T-cell (primary cell): ENCODE measurements at regions not wholly inside any gene's neighbourhood (a gene's known extent, or its start where the extent isn't known, plus 50 kb on each side); places are given as distances from the start of the nearest gene placed in this dataset.

Experiments used
- ATAC-seq, 4 experiments: fragments of 200-7000 bp in 3 of 4; fragments of 150-1000 bp in 1 of 4; cut with Tn5 transposase; replicated peaks in 1 of 4; 1 replicate in 3 of 4; 2 replicates in 1 of 4; pipeline ENCODE4 v1.10.0; 2021; ENCODE audit warnings: moderate library complexity in 3 of 4, mild to moderate bottlenecking in 2 of 4, moderate number of reproducible peaks in 1 of 4
- CTCF ChIA-PET, 2 donors: fragments of 300-600 bp; sonication (Branson Sonifier 250); formaldehyde crosslinking; loops; one replicate each; lab custom pipeline; 2022; ENCODE audit warnings: antibody characterized with exemption in 2 of 2; lab: Charles Lee
- POLR2A ChIA-PET, 2 donors: fragments of 300-600 bp; sonication (Branson Sonifier 250); formaldehyde crosslinking; loops; one replicate each; lab custom pipeline; 2022; ENCODE audit warnings: antibody characterized with exemption in 2 of 2; lab: Charles Lee
- DNase-seq, 35 experiments: peaks; one replicate each; pipeline versions ENCODE4 v3.0.0 to v3.0.0-alpha.2; 2013 to 2023
- H3K27ac ChIP-seq: one replicate; pipeline ENCODE4 v1.5.1; 2013; ENCODE audit warnings: low read length
- H3K27me3 ChIP-seq, 2 experiments: replicated peaks in 1 of 2; 1 replicate in 1 of 2; 2 replicates in 1 of 2; pipeline versions ENCODE4 v1.6.1 to v1.7.0; 2013; ENCODE audit warnings: low read length in 1 of 2, mixed read lengths in 1 of 2; ENCODE audit not compliant: control insufficient read depth in 2 of 2, insufficient read depth in 2 of 2; ENCODE audit errors: extremely low read depth in 1 of 2
- H3K36me3 ChIP-seq, 2 donors: 1 replicate in 1 of 2; 2 replicates in 1 of 2; pipeline versions ENCODE4 v1.6.1 to v1.7.0; 2013; ENCODE audit warnings: low read length in 1 of 2; ENCODE audit not compliant: control insufficient read depth in 2 of 2, insufficient read depth in 1 of 2; ENCODE audit errors: extremely low read depth in 1 of 2
- H3K4me1 ChIP-seq, 2 experiments: 1 replicate in 1 of 2; 2 replicates in 1 of 2; pipeline versions ENCODE4 v1.6.1 to v1.7.0; 2013; ENCODE audit warnings: low read length in 2 of 2, mixed read lengths in 1 of 2; ENCODE audit not compliant: insufficient read depth in 2 of 2, control insufficient read depth in 1 of 2; ENCODE audit errors: extremely low read depth in 1 of 2
- H3K4me3 ChIP-seq, 2 donors: 1 replicate in 1 of 2; 2 replicates in 1 of 2; pipeline versions ENCODE4 v1.5.1 to v1.7.0; 2013; ENCODE audit warnings: mild to moderate bottlenecking in 2 of 2, low read length in 1 of 2, moderate library complexity in 1 of 2; ENCODE audit not compliant: control insufficient read depth in 1 of 2; ENCODE audit errors: extremely low read depth in 1 of 2
- H3K9me3 ChIP-seq: 2 replicates; pipeline ENCODE4 v1.7.0; 2013
- H3K27ac Mint-ChIP-seq, 2 donors: one replicate each; pipeline ENCODE4 v1.8.0; 2020 to 2021; ENCODE audit warnings: mild to moderate bottlenecking in 2 of 2, mixed read lengths in 2 of 2
- H3K27me3 Mint-ChIP-seq, 2 donors: one replicate each; pipeline ENCODE4 v1.8.0; 2021 to 2022; ENCODE audit warnings: mixed read lengths in 2 of 2
- H3K36me3 Mint-ChIP-seq: one replicate; pipeline ENCODE4 v1.8.0; 2021; ENCODE audit warnings: mixed read lengths
- H3K4me1 Mint-ChIP-seq, 3 donors: one replicate each; pipeline ENCODE4 v1.8.0; 2020 to 2022; ENCODE audit warnings: mixed read lengths in 3 of 3, mild to moderate bottlenecking in 1 of 3
- H3K4me3 Mint-ChIP-seq, 3 donors: one replicate each; pipeline ENCODE4 v1.8.0; 2020 to 2022; ENCODE audit warnings: mild to moderate bottlenecking in 3 of 3, mixed read lengths in 3 of 3, moderate library complexity in 3 of 3
- H3K9me3 Mint-ChIP-seq, 3 donors: one replicate each; pipeline ENCODE4 v1.8.0; 2020 to 2022; ENCODE audit warnings: mixed read lengths in 3 of 3
- WGBS: methylation state at CpG from one replicate; pipeline ENCODE4 v1.1.5; 2013; ENCODE audit warnings: missing lambda C conversion rate; ENCODE audit not compliant: insufficient coverage; 5-methylcytosine and 5-hydroxymethylcytosine counted together

GRCh38 chr13:56670563-56670962 is 470.2 kb upstream of the PRR20A start:
- DNase-seq = no peak
- peaks cover 3% of the 10 kb centered on the region for H3K9me3 ChIP-seq
- H3K4me3 ChIP-seq = no peak overlapping the region
- Mint-ChIP-seq H3K4me3 (no peak overlapping the region), H3K27ac (no peak overlapping the region), H3K27me3 (no peaks in the 10 kb centered on the region), H3K9me3 (peaks cover 10 to 22% (median 22%) of the 10 kb centered on the region in 3 donors), H3K4me1 (no peaks in the 10 kb centered on the region), H3K36me3 (no peaks in the 10 kb centered on the region)
- no peaks in the 10 kb centered on the region for H3K36me3 ChIP-seq
- no peaks in the 10 kb centered on the region for H3K27me3 ChIP-seq
- POLR2A ChIA-PET = no interaction called here
- no peak overlapping the region for H3K27ac ChIP-seq
- 80% methylated on average over 1 of the region's 2 CpGs for WGBS
- ATAC-seq = no peak
- CTCF ChIA-PET = no interaction called here
- H3K4me1 ChIP-seq = no peaks in the 10 kb centered on the region

GRCh38 chr13:56681404-56681803 is 459.3 kb upstream of the PRR20A start:
- WGBS = 88% methylated on average over 1 of the region's 1 CpG
- Histone ChIP-seq H3K9me3 (peaks cover 3% of the 10 kb centered on the region), H3K4me1 (no peaks in the 10 kb centered on the region), H3K4me3 (no peak overlapping the region), H3K27ac (no peak overlapping the region), H3K27me3 (no peaks in the 10 kb centered on the region), H3K36me3 (no peaks in the 10 kb centered on the region)
- Mint-ChIP-seq H3K27ac (no peak overlapping the region), H3K4me1 (no peaks in the 10 kb centered on the region), H3K4me3 (no peak overlapping the region), H3K27me3 (no peaks in the 10 kb centered on the region), H3K9me3 (peaks cover 5 to 22% (median 18%) of the 10 kb centered on the region in 3 donors), H3K36me3 (no peaks in the 10 kb centered on the region)
- ATAC-seq = no peak
- no peak for DNase-seq
- CTCF ChIA-PET = no interaction called here
- POLR2A ChIA-PET = no interaction called here

- H3K4me3 ChIP-seq = no peak overlapping the region
- no peaks in the 10 kb centered on the region for H3K36me3 ChIP-seq
- no peak overlapping the region for H3K27ac Mint-ChIP-seq
- peaks cover 5 to 8% (median 5%) of the 10 kb centered on the region in 3 donors for H3K9me3 Mint-ChIP-seq
- no peak overlapping the region for H3K4me3 Mint-ChIP-seq
- H3K4me1 ChIP-seq = no peaks in the 10 kb centered on the region
- no CpG with 5 or more reads among the region's 1 CpG for WGBS
- no peaks in the 10 kb centered on the region for H3K4me1 Mint-ChIP-seq
- no peak overlapping the region for H3K27ac ChIP-seq
- CTCF ChIA-PET = no interaction called here
- ATAC-seq (no peak), DNase-seq (no peak)
- no peaks in the 10 kb centered on the region for H3K27me3 Mint-ChIP-seq
- H3K36me3 Mint-ChIP-seq = no peaks in the 10 kb centered on the region
- peaks cover 7% of the 10 kb centered on the region for H3K9me3 ChIP-seq
- POLR2A ChIA-PET = no interaction called here
- no peaks in the 10 kb centered on the region for H3K27me3 ChIP-seq
Measured at GRCh38 chr13:56687131-56687530, 453.6 kb upstream of the PRR20A start.

- POLR2A ChIA-PET = interaction anchor here in 1 of 2 donors (0.6 kb wide), 1 partner anchor 17 kb away, joined by 3 read pairs; no protein-coding TSS in a partner anchor
- 94% methylated on average over 2 of the region's 3 CpGs for WGBS
- H3K27me3 ChIP-seq = no peaks in the 10 kb centered on the region
- Mint-ChIP-seq H3K4me1 (no peaks in the 10 kb centered on the region), H3K36me3 (no peaks in the 10 kb centered on the region), H3K27ac (no peak overlapping the region), H3K27me3 (no peaks in the 10 kb centered on the region), H3K9me3 (peaks cover 17 to 24% (median 23%) of the 10 kb centered on the region in 3 donors), H3K4me3 (no peak overlapping the region)
- DNase-seq = no peak
- H3K36me3 ChIP-seq = no peaks in the 10 kb centered on the region
- no peak overlapping the region for H3K4me3 ChIP-seq
- CTCF ChIA-PET = no interaction called here
- no peaks in the 10 kb centered on the region for H3K4me1 ChIP-seq
- no peak for ATAC-seq
- no peak overlapping the region for H3K27ac ChIP-seq
- H3K9me3 ChIP-seq = no peaks in the 10 kb centered on the region
Measured at GRCh38 chr13:56697011-56697410, 443.7 kb upstream of the PRR20A start.

- Histone ChIP-seq H3K4me3 (no peak overlapping the region), H3K9me3 (no peaks in the 10 kb centered on the region), H3K27me3 (no peaks in the 10 kb centered on the region), H3K4me1 (no peaks in the 10 kb centered on the region), H3K36me3 (no peaks in the 10 kb centered on the region), H3K27ac (no peak overlapping the region)
- ChIA-PET POLR2A (no interaction called here), CTCF (no interaction called here)
- H3K4me3 Mint-ChIP-seq = no peak overlapping the region
- H3K27me3 Mint-ChIP-seq = no peaks in the 10 kb centered on the region
- DNase-seq (no peak), ATAC-seq (no peak)
- peaks cover 10 to 14% (median 11%) of the 10 kb centered on the region in 3 donors for H3K9me3 Mint-ChIP-seq
- no peak overlapping the region for H3K27ac Mint-ChIP-seq
- WGBS = 100% methylated on average over 1 of the region's 4 CpGs
- no peaks in the 10 kb centered on the region for H3K36me3 Mint-ChIP-seq
- no peaks in the 10 kb centered on the region for H3K4me1 Mint-ChIP-seq
Measured at GRCh38 chr13:56700324-56700723, 440.4 kb upstream of the PRR20A start.

- no peaks in the 10 kb centered on the region for H3K4me1 Mint-ChIP-seq
- no peaks in the 10 kb centered on the region for H3K27me3 ChIP-seq
Measured at GRCh38 chr13:56706485-56706884, 434.2 kb upstream of the PRR20A start.

GRCh38 chr13:56713656-56714055 is 427.1 kb upstream of the PRR20A start:
- CTCF ChIA-PET = no interaction called here
- Histone ChIP-seq H3K27me3 (no peaks in the 10 kb centered on the region), H3K36me3 (no peaks in the 10 kb centered on the region), H3K4me1 (no peaks in the 10 kb centered on the region), H3K27ac (no peak overlapping the region), H3K4me3 (no peak overlapping the region), H3K9me3 (peaks cover 5% of the 10 kb centered on the region)
- Mint-ChIP-seq H3K4me1 (no peaks in the 10 kb centered on the region), H3K27me3 (no peaks in the 10 kb centered on the region), H3K9me3 (peaks cover 12 to 21% (median 19%) of the 10 kb centered on the region in 3 donors), H3K27ac (no peak overlapping the region), H3K36me3 (no peaks in the 10 kb centered on the region), H3K4me3 (no peak overlapping the region)
- no peak for DNase-seq
- no CpG with 5 or more reads among the region's 2 CpGs for WGBS
- no peak for ATAC-seq
- POLR2A ChIA-PET = no interaction called here

More at GRCh38 chr13:56706485-56706884, 434.2 kb upstream of the PRR20A start:
- ChIA-PET POLR2A (no interaction called here), CTCF (no interaction called here)
- no peaks in the 10 kb centered on the region for H3K9me3 ChIP-seq
- DNase-seq (no peak), ATAC-seq (no peak)
- no peaks in the 10 kb centered on the region for H3K4me1 ChIP-seq
- no peaks in the 10 kb centered on the region for H3K27me3 Mint-ChIP-seq
- no peaks in the 10 kb centered on the region for H3K36me3 Mint-ChIP-seq
- no peak overlapping the region for H3K4me3 Mint-ChIP-seq
- no CpG with 5 or more reads among the region's 2 CpGs for WGBS
- H3K27ac ChIP-seq = no peak overlapping the region
- H3K27ac Mint-ChIP-seq = no peak overlapping the region
- H3K36me3 ChIP-seq = no peaks in the 10 kb centered on the region
- H3K4me3 ChIP-seq = no peak overlapping the region
- peaks cover 11 to 22% (median 20%) of the 10 kb centered on the region in 3 donors for H3K9me3 Mint-ChIP-seq
